Tibial nerve (tissue), 3 donors: ENCODE measurements at regions not wholly inside any gene's neighbourhood (a gene's known extent, or its start where the extent isn't known, plus 50 kb on each side); places are given as distances from the start of the nearest gene placed in this dataset.

Source experiments
- POLR2A ChIP-seq, 2 donors: fragments of 450-650 bp; IDR thresholded peaks; one replicate each; pipeline ENCODE4 v1.6.1; 2017; ENCODE audit warnings: antibody characterized with exemption in 2 of 2, mild to moderate bottlenecking in 2 of 2, moderate library complexity in 2 of 2
- TF ChIP-seq, protein P1 (sequence below), 5 experiments: fragments of 200-600 bp in 3 of 5; fragments of 450-650 bp in 2 of 5; sonication (generic) in 3 of 5; IDR thresholded peaks; one replicate each; pipeline ENCODE4 v1.5.1; 2016 to 2019; ENCODE audit warnings: antibody characterized with exemption in 5 of 5, mild to moderate bottlenecking in 3 of 5, moderate library complexity in 2 of 5

DNA sequence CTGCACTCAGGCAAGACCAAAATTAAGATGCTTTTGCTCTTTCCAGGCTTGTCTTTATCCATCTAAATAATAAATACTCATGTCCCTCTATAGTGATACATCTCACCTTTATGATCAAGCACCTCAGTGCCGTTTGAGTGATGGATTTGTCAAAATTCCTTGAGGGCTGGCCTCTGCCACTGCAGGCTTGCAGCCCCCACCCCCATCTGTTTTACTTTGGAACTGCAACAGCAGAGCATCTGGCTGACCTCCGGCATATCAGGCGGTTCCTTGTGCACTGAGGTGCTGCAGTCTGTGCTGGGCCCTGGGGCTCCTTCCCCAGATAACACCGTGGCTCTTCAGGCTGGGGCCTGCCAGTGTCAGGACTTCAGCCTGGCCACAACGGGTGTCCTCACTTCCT is 386.9 kb downstream of the CDH26 start:
- TF ChIP-seq POLR2A (IDR thresholded peaks at IDR 0.05), result no peak
- TF ChIP-seq, protein P1, sequence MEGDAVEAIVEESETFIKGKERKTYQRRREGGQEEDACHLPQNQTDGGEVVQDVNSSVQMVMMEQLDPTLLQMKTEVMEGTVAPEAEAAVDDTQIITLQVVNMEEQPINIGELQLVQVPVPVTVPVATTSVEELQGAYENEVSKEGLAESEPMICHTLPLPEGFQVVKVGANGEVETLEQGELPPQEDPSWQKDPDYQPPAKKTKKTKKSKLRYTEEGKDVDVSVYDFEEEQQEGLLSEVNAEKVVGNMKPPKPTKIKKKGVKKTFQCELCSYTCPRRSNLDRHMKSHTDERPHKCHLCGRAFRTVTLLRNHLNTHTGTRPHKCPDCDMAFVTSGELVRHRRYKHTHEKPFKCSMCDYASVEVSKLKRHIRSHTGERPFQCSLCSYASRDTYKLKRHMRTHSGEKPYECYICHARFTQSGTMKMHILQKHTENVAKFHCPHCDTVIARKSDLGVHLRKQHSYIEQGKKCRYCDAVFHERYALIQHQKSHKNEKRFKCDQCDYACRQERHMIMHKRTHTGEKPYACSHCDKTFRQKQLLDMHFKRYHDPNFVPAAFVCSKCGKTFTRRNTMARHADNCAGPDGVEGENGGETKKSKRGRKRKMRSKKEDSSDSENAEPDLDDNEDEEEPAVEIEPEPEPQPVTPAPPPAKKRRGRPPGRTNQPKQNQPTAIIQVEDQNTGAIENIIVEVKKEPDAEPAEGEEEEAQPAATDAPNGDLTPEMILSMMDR (IDR thresholded peaks at IDR 0.05), result no peak
